Panc1 (cell line): ENCODE measurements at regions not wholly inside any gene's neighbourhood (a gene's known extent, or its start where the extent isn't known, plus 50 kb on each side); places are given as distances from the start of the nearest gene placed in this dataset.

Experiments used
- ATAC-seq: fragments of 200-7000 bp; cut with Tn5 transposase; 2 replicates; pipeline ENCODE4 v1.9.1; 2020; ENCODE audit warnings: mild to moderate bottlenecking, moderate library complexity
- BruUV-seq: library from RNA; stranded (reverse); fragments of 400-500 nt; replicated peaks from 2 replicates; lab custom pipeline; 2021; lab: Mats Ljungman, UMichigan
- CTCF ChIA-PET: fragments of 300-600 bp; sonication (Branson Sonifier 250); formaldehyde crosslinking; loops from one replicate; lab custom pipeline; 2022; ENCODE audit warnings: antibody characterized with exemption; lab: Charles Lee
- POLR2A ChIA-PET: fragments of 300-600 bp; sonication (Branson Sonifier 250); formaldehyde crosslinking; loops from one replicate; lab custom pipeline; 2022; ENCODE audit warnings: antibody characterized with exemption; lab: Charles Lee
- DNase-seq: peaks from one replicate; pipeline ENCODE4 v3.0.0-alpha.2; 2010; ENCODE audit warnings: low read depth, low spot score
- H3K27ac ChIP-seq: 2 replicates; pipeline ENCODE4 v1.5.1; 2011; ENCODE audit warnings: mild to moderate bottlenecking, low read length, inconsistent platforms
- H3K27me3 ChIP-seq: fragments of 200-500 bp; sonication (Bioruptor generic); 2 replicates; pipeline ENCODE4 v1.6.0; 2014; ENCODE audit warnings: low read length, inconsistent platforms; ENCODE audit not compliant: control insufficient read depth, insufficient read depth
- H3K36me3 ChIP-seq: fragments of 200-500 bp; sonication (Bioruptor generic); 2 replicates; pipeline ENCODE4 v1.5.1; 2014; ENCODE audit warnings: inconsistent platforms, mild to moderate bottlenecking, low read length, moderate library complexity; ENCODE audit not compliant: control insufficient read depth, insufficient read depth
- H3K4me1 ChIP-seq: 2 replicates; pipeline ENCODE4 v1.5.1; 2011; ENCODE audit warnings: inconsistent platforms, mild to moderate bottlenecking, low read length, moderate library complexity; ENCODE audit not compliant: control insufficient read depth, insufficient read depth
- H3K4me3 ChIP-seq, 2 experiments: 2 replicates each; pipeline ENCODE4 v1.5.1; 2011 to 2012; ENCODE audit warnings: low read depth in 2 of 2, low read length in 2 of 2, mild to moderate bottlenecking in 2 of 2, inconsistent platforms in 1 of 2, moderate library complexity in 1 of 2
- H3K9me3 ChIP-seq: fragments of 200-500 bp; sonication (Bioruptor generic); 2 replicates; pipeline ENCODE4 v1.5.1; 2014; ENCODE audit warnings: low read depth, mild to moderate bottlenecking, inconsistent platforms, low read length, moderate library complexity; ENCODE audit not compliant: control insufficient read depth, insufficient read depth
- POLR2AphosphoS5 ChIP-seq: IDR thresholded peaks from 2 replicates; pipeline ENCODE4 v1.6.1; 2012; ENCODE audit warnings: mild to moderate bottlenecking, low read depth, low read length, moderate library complexity
- SIN3A ChIP-seq: IDR thresholded peaks from 2 replicates; pipeline ENCODE4 v1.6.1; 2012; ENCODE audit warnings: low read depth, mild to moderate bottlenecking, low read length, moderate library complexity, borderline replicate concordance; ENCODE audit not compliant: insufficient read depth
- TCF7L2 ChIP-seq: IDR thresholded peaks from 2 replicates; pipeline ENCODE4 v1.6.1; 2011; ENCODE audit warnings: mild to moderate bottlenecking, low read depth, low read length, inconsistent platforms
- in situ Hi-C: cut with HindIII; loops from 2 replicates; pipeline ENCODE4 v1.10.0; 2016; ENCODE audit warnings: low sequenced_read_pairs, low pct_unique_long_range_greater_than_20kb
- intact Hi-C: fragments of 100-400 bp; cut with micrococcal nuclease; formaldehyde crosslinking; loops from one replicate; pipeline ENCODE4 v1.10.0; 2022; ENCODE audit not compliant: unreplicated experiment
- TF ChIP-seq, protein P1 (sequence below): fragments of 450-650 bp; IDR thresholded peaks from 2 replicates; pipeline ENCODE4 v1.5.1; 2017; ENCODE audit warnings: mild to moderate bottlenecking
- TF ChIP-seq, protein P2 (sequence below), 2 experiments: IDR thresholded peaks; 2 replicates each; pipeline ENCODE4 v1.6.1; 2011 to 2012; ENCODE audit warnings: low read depth in 2 of 2, control low read depth in 1 of 2, low read length in 1 of 2, mild to moderate bottlenecking in 1 of 2, moderate library complexity in 1 of 2; ENCODE audit not compliant: insufficient read depth in 1 of 2

DNA sequence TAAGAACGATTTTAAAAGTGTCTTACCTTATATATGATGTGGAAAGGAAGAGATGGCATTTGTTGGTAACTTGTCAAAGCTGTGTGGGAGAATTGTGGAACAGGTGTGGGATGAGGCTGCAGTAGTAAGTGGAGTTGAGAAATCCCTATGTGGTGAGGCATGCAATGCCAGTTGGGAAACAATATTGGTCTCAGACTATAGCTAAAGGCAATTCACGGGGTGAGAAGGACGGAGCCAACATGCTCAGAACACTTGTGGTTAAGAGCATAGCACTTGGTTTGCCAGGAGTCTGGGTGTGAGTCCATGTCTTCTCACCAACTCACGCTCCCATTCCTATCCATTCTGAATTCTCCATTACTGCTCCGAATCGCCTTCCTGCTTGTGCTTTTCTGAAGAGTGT is 615.6 kb upstream of the ADAMTS9 start:
- POLR2A ChIA-PET = no interaction called here
- H3K27ac ChIP-seq = no peak overlapping the region
- H3K4me3 ChIP-seq = no peak overlapping the region
- H3K36me3 ChIP-seq = no peaks in the 10 kb centered on the region
- H3K9me3 ChIP-seq = no peaks in the 10 kb centered on the region
- H3K27me3 ChIP-seq = no peaks in the 10 kb centered on the region
- TF ChIP-seq TCF7L2 = no peak
- no peak for TF ChIP-seq POLR2AphosphoS5
- TF ChIP-seq SIN3A = no peak
- TF ChIP-seq, protein P1, sequence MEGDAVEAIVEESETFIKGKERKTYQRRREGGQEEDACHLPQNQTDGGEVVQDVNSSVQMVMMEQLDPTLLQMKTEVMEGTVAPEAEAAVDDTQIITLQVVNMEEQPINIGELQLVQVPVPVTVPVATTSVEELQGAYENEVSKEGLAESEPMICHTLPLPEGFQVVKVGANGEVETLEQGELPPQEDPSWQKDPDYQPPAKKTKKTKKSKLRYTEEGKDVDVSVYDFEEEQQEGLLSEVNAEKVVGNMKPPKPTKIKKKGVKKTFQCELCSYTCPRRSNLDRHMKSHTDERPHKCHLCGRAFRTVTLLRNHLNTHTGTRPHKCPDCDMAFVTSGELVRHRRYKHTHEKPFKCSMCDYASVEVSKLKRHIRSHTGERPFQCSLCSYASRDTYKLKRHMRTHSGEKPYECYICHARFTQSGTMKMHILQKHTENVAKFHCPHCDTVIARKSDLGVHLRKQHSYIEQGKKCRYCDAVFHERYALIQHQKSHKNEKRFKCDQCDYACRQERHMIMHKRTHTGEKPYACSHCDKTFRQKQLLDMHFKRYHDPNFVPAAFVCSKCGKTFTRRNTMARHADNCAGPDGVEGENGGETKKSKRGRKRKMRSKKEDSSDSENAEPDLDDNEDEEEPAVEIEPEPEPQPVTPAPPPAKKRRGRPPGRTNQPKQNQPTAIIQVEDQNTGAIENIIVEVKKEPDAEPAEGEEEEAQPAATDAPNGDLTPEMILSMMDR = no peak
- TF ChIP-seq, protein P2, sequence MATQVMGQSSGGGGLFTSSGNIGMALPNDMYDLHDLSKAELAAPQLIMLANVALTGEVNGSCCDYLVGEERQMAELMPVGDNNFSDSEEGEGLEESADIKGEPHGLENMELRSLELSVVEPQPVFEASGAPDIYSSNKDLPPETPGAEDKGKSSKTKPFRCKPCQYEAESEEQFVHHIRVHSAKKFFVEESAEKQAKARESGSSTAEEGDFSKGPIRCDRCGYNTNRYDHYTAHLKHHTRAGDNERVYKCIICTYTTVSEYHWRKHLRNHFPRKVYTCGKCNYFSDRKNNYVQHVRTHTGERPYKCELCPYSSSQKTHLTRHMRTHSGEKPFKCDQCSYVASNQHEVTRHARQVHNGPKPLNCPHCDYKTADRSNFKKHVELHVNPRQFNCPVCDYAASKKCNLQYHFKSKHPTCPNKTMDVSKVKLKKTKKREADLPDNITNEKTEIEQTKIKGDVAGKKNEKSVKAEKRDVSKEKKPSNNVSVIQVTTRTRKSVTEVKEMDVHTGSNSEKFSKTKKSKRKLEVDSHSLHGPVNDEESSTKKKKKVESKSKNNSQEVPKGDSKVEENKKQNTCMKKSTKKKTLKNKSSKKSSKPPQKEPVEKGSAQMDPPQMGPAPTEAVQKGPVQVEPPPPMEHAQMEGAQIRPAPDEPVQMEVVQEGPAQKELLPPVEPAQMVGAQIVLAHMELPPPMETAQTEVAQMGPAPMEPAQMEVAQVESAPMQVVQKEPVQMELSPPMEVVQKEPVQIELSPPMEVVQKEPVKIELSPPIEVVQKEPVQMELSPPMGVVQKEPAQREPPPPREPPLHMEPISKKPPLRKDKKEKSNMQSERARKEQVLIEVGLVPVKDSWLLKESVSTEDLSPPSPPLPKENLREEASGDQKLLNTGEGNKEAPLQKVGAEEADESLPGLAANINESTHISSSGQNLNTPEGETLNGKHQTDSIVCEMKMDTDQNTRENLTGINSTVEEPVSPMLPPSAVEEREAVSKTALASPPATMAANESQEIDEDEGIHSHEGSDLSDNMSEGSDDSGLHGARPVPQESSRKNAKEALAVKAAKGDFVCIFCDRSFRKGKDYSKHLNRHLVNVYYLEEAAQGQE (IDR thresholded peaks at IDR 0.05; ENCODE audit: insufficient read depth in 1 of 2, low read depth in 2 of 2, low read length in 1 of 2) = no peak
- ATAC-seq = no peak
- CTCF ChIA-PET = no interaction called here
- DNase-seq = no peak
- no peaks in the 10 kb centered on the region for H3K4me1 ChIP-seq
- in situ Hi-C loops = no loop called here
- intact Hi-C loops = no loop called here
- BruUV-seq = no TSS peak

DNA sequence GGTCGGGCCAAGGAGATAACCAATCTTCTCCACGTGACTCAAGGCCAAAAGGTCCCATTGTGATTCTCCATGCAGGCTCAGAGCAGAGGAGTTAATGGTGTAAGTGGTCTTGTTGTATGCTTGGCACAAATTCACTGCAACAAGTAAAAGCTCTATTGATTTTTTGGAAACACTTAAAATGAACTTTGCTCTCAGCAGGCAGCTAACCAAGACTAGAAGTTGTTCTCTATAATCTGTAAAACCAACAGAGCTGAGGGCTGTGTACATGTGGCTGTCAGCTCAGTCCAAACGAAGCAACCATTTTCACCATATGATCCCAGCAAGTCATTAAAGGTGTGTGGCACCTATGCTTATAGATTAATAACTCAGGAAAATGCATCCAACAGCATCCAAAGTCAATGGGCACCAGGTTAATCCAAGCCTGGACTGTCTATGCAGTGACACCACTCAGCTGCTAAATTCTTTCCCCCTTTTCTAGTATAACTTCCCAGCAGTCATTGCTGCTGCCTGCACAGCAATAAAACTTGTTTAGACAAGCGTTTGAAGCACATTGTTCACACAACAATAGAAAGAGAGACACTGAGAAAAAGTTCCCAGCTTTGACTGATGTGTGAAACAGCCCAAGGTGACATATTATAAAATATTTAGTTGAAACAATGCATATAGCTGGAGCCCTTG is 603.8 kb upstream of the ADAMTS9 start:
- no peak overlapping the region for H3K4me3 ChIP-seq
- BruUV-seq = no TSS peak
- no peak for DNase-seq
- H3K36me3 ChIP-seq = no peaks in the 10 kb centered on the region
- no peaks in the 10 kb centered on the region for H3K9me3 ChIP-seq
- ChIA-PET CTCF (no interaction called here), POLR2A (no interaction called here)
- no peaks in the 10 kb centered on the region for H3K4me1 ChIP-seq
- no peak overlapping the region for H3K27ac ChIP-seq
- in situ Hi-C loops (no loop called here), intact Hi-C loops (no loop called here)
- ATAC-seq = no peak
- no peaks in the 10 kb centered on the region for H3K27me3 ChIP-seq
- TF ChIP-seq, protein P2 (IDR thresholded peaks at IDR 0.05; ENCODE audit: insufficient read depth in 1 of 2, low read depth in 2 of 2, low read length in 1 of 2) = no peak
- TF ChIP-seq TCF7L2 (no peak), POLR2AphosphoS5 (no peak), SIN3A (no peak)
- TF ChIP-seq, protein P1 = no peak
